MM.1S (cell line): ENCODE measurements at regions not wholly inside any gene's neighbourhood (a gene's known extent, or its start where the extent isn't known, plus 50 kb on each side); places are given as distances from the start of the nearest gene placed in this dataset.
"Not testable (repeated sequence)": the region's sequence is repeated elsewhere in the genome, so short reads cannot be mapped to it uniquely, and the experiment has no call there.

Experiments
- DNase-seq: peaks from one replicate; pipeline ENCODE4 v3.0.0-alpha.2; 2015
- H2AFZ ChIP-seq: fragments of 300-600 bp; sonication (generic); 2 replicates; pipeline ENCODE4 v1.6.0; 2016; ENCODE audit warnings: antibody characterized with exemption, low read length
- H3F3A ChIP-seq: fragments of 300-600 bp; sonication (generic); 2 replicates; pipeline ENCODE4 v1.6.1; 2016; ENCODE audit warnings: mild to moderate bottlenecking, antibody characterized with exemption, low read length, moderate library complexity, mixed read lengths; ENCODE audit not compliant: insufficient read depth
- H3K27ac ChIP-seq: fragments of 300-600 bp; sonication (generic); 2 replicates; pipeline ENCODE4 v1.5.1; 2016; ENCODE audit warnings: mild to moderate bottlenecking, low read length
- H3K27me3 ChIP-seq: fragments of 300-600 bp; sonication (generic); replicated peaks from 2 replicates; pipeline ENCODE4 v1.6.0; 2016; ENCODE audit warnings: low read length; ENCODE audit not compliant: insufficient read depth
- H3K36me3 ChIP-seq: fragments of 300-600 bp; sonication (generic); replicated peaks from 2 replicates; pipeline ENCODE4 v1.6.1; 2016; ENCODE audit warnings: mild to moderate bottlenecking, low read length, mixed read lengths; ENCODE audit not compliant: insufficient read depth
- H3K4me1 ChIP-seq: fragments of 300-600 bp; sonication (generic); 2 replicates; pipeline ENCODE4 v1.6.1; 2016; ENCODE audit warnings: low read length, mixed read lengths
- H3K4me2 ChIP-seq: fragments of 300-600 bp; sonication (generic); 2 replicates; pipeline ENCODE4 v1.6.0; 2016; ENCODE audit warnings: low read depth, low read length
- H3K4me3 ChIP-seq: fragments of 300-600 bp; sonication (generic); 2 replicates; pipeline ENCODE4 v1.5.1; 2016; ENCODE audit warnings: low read length, mixed read lengths
- H3K79me2 ChIP-seq: fragments of 300-600 bp; sonication (generic); 2 replicates; pipeline ENCODE4 v1.6.1; 2016; ENCODE audit warnings: mixed run types, low read length, mixed read lengths
- H3K9ac ChIP-seq: fragments of 300-600 bp; sonication (generic); 2 replicates; pipeline ENCODE4 v1.6.1; 2016; ENCODE audit warnings: low read length, mixed read lengths
- H3K9me2 ChIP-seq: fragments of 300-600 bp; sonication (generic); replicated peaks from 2 replicates; pipeline ENCODE4 v1.6.1; 2016; ENCODE audit warnings: mild to moderate bottlenecking, low read length, mixed read lengths; ENCODE audit not compliant: insufficient read depth
- H3K9me3 ChIP-seq: fragments of 300-600 bp; sonication (generic); replicated peaks from 2 replicates; pipeline ENCODE4 v1.6.1; 2016; ENCODE audit warnings: mild to moderate bottlenecking, low read length, mixed read lengths; ENCODE audit not compliant: insufficient read depth
- H4K20me1 ChIP-seq: fragments of 300-600 bp; sonication (generic); 2 replicates; pipeline ENCODE4 v1.6.1; 2016; ENCODE audit warnings: mild to moderate bottlenecking, low read length, moderate library complexity, mixed read lengths; ENCODE audit not compliant: insufficient read depth
- CTCF ChIP-seq: fragments of 300-600 bp; sonication (generic); IDR thresholded peaks from 2 replicates; pipeline ENCODE4 v1.5.1; 2016; ENCODE audit warnings: antibody characterized with exemption, low read length, mixed read lengths
- EZH2 ChIP-seq: fragments of 300-600 bp; sonication (generic); optimal IDR thresholded peaks from 2 replicates; pipeline ENCODE3; 2017; ENCODE audit warnings: low read depth, mild to moderate bottlenecking, antibody characterized with exemption, low read length, mixed read lengths
- EZH2phosphoT487 ChIP-seq: fragments of 300-600 bp; sonication (generic); IDR thresholded peaks from 2 replicates; pipeline ENCODE4 v1.6.1; 2018; ENCODE audit warnings: antibody characterized with exemption, low read length

GRCh38 chr10:25828475-25828874 lies 105.6 kb upstream of the MYO3A start:
- no peak overlapping the region for H2AFZ ChIP-seq
- DNase-seq, result no peak

GRCh38 chr10:25831080-25831479 lies 102.9 kb upstream of the MYO3A start:
- Histone ChIP-seq H3K79me2 (no peaks in the 10 kb centered on the region), H3K27me3 (no peaks in the 10 kb centered on the region), H3K4me3 (no peak overlapping the region), H3K36me3 (no peaks in the 10 kb centered on the region), H3K9me2 (no peaks in the 10 kb centered on the region), H3F3A (no peaks in the 10 kb centered on the region), H3K4me2 (no peak overlapping the region), H3K4me1 (no peaks in the 10 kb centered on the region), H3K9me3 (no peaks in the 10 kb centered on the region), H2AFZ (no peak overlapping the region), H4K20me1 (no peaks in the 10 kb centered on the region), H3K9ac (no peak overlapping the region), H3K27ac (no peak overlapping the region)
- no peak for DNase-seq
- TF ChIP-seq EZH2 (no peak), CTCF (no peak), EZH2phosphoT487 (no peak)

More at GRCh38 chr10:25828475-25828874, 105.6 kb upstream of the MYO3A start:
- no peak overlapping the region for H3K4me2 ChIP-seq
- no peaks in the 10 kb centered on the region for H3F3A ChIP-seq
- TF ChIP-seq EZH2 (no peak), CTCF (no peak), EZH2phosphoT487 (no peak)
- H3K79me2 ChIP-seq, result no peaks in the 10 kb centered on the region
- H4K20me1 ChIP-seq, result no peaks in the 10 kb centered on the region
- H3K9ac ChIP-seq, result no peak overlapping the region
- no peak overlapping the region for H3K27ac ChIP-seq
- H3K9me2 ChIP-seq, result no peaks in the 10 kb centered on the region
- no peaks in the 10 kb centered on the region for H3K27me3 ChIP-seq
- H3K4me3 ChIP-seq, result no peak overlapping the region
- H3K4me1 ChIP-seq, result no peaks in the 10 kb centered on the region
- H3K9me3 ChIP-seq, result no peaks in the 10 kb centered on the region
- H3K36me3 ChIP-seq, result no peaks in the 10 kb centered on the region

- Histone ChIP-seq H3K9me3 (no peaks in the 10 kb centered on the region), H3K4me2 (no peak overlapping the region), H3K27me3 (no peaks in the 10 kb centered on the region), H3K79me2 (no peaks in the 10 kb centered on the region), H2AFZ (no peak overlapping the region), H4K20me1 (no peaks in the 10 kb centered on the region), H3K36me3 (no peaks in the 10 kb centered on the region), H3K9ac (no peak overlapping the region), H3K4me3 (no peak overlapping the region), H3F3A (no peaks in the 10 kb centered on the region), H3K9me2 (no peaks in the 10 kb centered on the region), H3K4me1 (no peaks in the 10 kb centered on the region), H3K27ac (no peak overlapping the region)
- no peak for DNase-seq
- no peak for TF ChIP-seq EZH2
- TF ChIP-seq CTCF, result no peak
- no peak for TF ChIP-seq EZH2phosphoT487
Observed at GRCh38 chr10:25839683-25840082, 94.3 kb upstream of the MYO3A start.

- not testable (repeated sequence) for H3K4me1 ChIP-seq, H3K79me2 ChIP-seq, H3K9me2 ChIP-seq, H3K36me3 ChIP-seq, H3F3A ChIP-seq, H3K9me3 ChIP-seq, H4K20me1 ChIP-seq, H3K9ac ChIP-seq, H3K27ac ChIP-seq, H3K4me2 ChIP-seq, H2AFZ ChIP-seq, H3K4me3 ChIP-seq, H3K27me3 ChIP-seq, DNase-seq
Observed at GRCh38 chr10:25840875-25841274, 93.2 kb upstream of the MYO3A start.
